K562 (cell line): ENCODE measurements at regions not wholly inside any gene's neighbourhood (a gene's known extent, or its start where the extent isn't known, plus 50 kb on each side); places are given as distances from the start of the nearest gene placed in this dataset.

Experiments
- EGR1 ChIP-seq: fragments of 450-650 bp; conservative IDR thresholded peaks from 2 replicates; pipeline ENCODE4 v1.6.1; 2017; ENCODE audit warnings: mild to moderate bottlenecking
- EP300 ChIP-seq: IDR thresholded peaks from 2 replicates; pipeline ENCODE4 v1.6.1; 2012; ENCODE audit warnings: low read length, improper control_type of control experiment

DNA sequence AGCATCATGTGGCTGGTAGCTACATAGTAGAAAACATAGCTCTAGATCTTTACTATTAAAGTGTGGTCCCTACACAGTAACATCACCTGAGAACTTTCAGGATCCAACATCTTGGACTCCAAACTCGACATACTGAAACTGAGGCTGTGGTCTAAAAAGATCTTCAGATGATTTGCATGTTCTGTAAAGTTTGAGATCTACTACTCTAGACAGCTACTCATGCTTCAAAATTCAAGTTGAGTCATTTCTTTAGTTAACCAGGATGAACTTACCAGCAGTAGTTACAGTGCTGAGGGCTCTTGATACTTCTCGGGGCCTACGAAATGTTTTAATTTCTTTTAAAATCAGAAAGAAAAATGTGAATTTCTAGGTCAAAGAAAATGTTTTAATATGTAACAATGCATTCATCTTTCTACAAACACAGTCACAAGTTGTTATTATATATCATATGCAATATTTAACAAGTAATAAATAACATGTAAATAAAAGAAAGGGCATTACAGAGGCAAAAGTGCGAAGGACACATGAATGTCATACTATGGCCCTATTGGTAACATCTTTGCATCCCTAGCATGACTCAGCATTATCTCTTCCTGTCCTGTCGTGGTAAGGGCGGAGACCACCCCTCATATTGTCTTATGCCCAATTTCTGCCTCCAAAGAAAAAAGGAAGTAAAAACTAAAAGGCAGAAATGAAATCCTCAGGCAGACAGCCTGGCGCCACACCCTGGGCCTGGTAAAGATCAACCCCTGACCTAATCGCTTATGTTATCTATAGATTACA lies 563.9 kb upstream of the TLE4 start:
- TF ChIP-seq EGR1 (no peak), EP300 (no peak)
